ENCODE measurements at regions not wholly inside any gene's neighbourhood (a gene's known extent, or its start where the extent isn't known, plus 50 kb on each side); places are given as distances from the start of the nearest gene placed in this dataset.

DNA sequence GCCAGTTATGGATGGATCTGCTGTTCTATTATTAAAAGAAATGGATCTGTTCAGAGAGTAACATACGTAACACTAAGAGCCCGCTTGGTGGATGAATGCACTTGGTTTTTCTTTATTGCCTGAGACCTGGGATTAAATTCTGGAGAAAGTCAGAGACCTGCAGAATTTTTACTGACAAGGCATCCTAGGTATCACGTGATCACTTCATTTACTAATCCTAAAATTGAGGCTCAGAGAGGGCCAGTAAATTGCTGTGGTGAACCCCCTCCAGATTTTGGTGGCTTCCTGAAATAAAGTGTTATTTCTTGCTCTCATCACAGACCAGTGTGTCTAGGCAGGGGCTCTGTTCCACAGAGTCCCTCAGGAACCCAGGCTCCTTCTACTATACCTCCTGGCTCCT lies 187.9 kb upstream of the LARGE1 start:
- TF ChIP-seq POLR2AphosphoS5 (IDR thresholded peaks at IDR 0.05; ENCODE audit: borderline replicate concordance, low read depth, low read length) (no peak), EZH2 (IDR thresholded peaks at IDR 0.05) (no peak), FOXP2 (optimal IDR thresholded peaks at IDR 0.05; ENCODE audit: control extremely low read depth, extremely low read length, insufficient read depth) (no peak)

All from SK-N-MC (cell line).